ENCODE measurements at regions not wholly inside any gene's neighbourhood (a gene's known extent, or its start where the extent isn't known, plus 50 kb on each side); places are given as distances from the start of the nearest gene placed in this dataset.

DNA sequence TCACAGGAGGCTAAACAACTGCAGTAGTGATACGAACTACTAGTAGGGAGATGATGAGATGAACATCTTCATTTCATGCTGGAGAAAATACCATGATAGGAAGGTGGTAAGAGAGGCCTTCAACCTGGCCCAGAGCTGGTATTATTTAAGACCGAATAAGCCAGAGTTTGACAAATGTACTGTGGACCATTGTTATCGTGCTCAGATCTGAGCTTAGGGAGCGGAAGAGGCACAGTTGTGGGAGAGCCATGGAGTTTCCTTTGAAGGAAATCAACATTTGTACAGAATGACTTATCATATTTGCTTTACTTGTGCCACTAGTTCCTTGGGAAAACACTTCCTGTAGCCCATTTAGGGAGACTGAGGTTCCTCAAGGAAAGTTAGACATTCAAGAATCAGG lies 260.6 kb upstream of the TNP1 start:
- H3K4me3 ChIP-seq (ENCODE audit: low read depth in 1 of 2, low read length in 2 of 2): no peak overlapping the region
- H3K9me3 ChIP-seq (ENCODE audit: insufficient read depth, low read length, severe bottlenecking): no peaks in the 10 kb centered on the region
- no peaks in the 10 kb centered on the region for H4K20me1 ChIP-seq (ENCODE audit: insufficient read depth, low read length)
- no peaks in the 10 kb centered on the region for H3K4me1 ChIP-seq (ENCODE audit: insufficient read depth, low read length)
- H2AFZ ChIP-seq (ENCODE audit: low read depth, low read length): no peak overlapping the region
- no peak overlapping the region for H3K9ac ChIP-seq (ENCODE audit: low read depth, low read length)
- no peak for ATAC-seq (ENCODE audit: insufficient read depth, low read depth)
- no peaks in the 10 kb centered on the region for H3K36me3 ChIP-seq (ENCODE audit: insufficient read depth, low read length)
- H3K4me2 ChIP-seq (ENCODE audit: insufficient read depth, low read length): no peak overlapping the region
- H3K79me2 ChIP-seq (ENCODE audit: insufficient read depth, low read length): no peaks in the 10 kb centered on the region
- H3K27ac ChIP-seq (ENCODE audit: low read length): no peak overlapping the region
- no peak for DNase-seq
- TF ChIP-seq, protein P1, sequence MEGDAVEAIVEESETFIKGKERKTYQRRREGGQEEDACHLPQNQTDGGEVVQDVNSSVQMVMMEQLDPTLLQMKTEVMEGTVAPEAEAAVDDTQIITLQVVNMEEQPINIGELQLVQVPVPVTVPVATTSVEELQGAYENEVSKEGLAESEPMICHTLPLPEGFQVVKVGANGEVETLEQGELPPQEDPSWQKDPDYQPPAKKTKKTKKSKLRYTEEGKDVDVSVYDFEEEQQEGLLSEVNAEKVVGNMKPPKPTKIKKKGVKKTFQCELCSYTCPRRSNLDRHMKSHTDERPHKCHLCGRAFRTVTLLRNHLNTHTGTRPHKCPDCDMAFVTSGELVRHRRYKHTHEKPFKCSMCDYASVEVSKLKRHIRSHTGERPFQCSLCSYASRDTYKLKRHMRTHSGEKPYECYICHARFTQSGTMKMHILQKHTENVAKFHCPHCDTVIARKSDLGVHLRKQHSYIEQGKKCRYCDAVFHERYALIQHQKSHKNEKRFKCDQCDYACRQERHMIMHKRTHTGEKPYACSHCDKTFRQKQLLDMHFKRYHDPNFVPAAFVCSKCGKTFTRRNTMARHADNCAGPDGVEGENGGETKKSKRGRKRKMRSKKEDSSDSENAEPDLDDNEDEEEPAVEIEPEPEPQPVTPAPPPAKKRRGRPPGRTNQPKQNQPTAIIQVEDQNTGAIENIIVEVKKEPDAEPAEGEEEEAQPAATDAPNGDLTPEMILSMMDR (IDR thresholded peaks at IDR 0.05; ENCODE audit: borderline replicate concordance, extremely low read depth, low read length, poor library complexity, severe bottlenecking): no peak
- no peak for TF ChIP-seq EZH2 (IDR thresholded peaks at IDR 0.05; ENCODE audit: borderline replicate concordance, low read depth, low read length, severe bottlenecking)
- peaks cover 8% of the 10 kb centered on the region for H3K27me3 ChIP-seq (ENCODE audit: insufficient read depth, low read length, poor library complexity)

DNA sequence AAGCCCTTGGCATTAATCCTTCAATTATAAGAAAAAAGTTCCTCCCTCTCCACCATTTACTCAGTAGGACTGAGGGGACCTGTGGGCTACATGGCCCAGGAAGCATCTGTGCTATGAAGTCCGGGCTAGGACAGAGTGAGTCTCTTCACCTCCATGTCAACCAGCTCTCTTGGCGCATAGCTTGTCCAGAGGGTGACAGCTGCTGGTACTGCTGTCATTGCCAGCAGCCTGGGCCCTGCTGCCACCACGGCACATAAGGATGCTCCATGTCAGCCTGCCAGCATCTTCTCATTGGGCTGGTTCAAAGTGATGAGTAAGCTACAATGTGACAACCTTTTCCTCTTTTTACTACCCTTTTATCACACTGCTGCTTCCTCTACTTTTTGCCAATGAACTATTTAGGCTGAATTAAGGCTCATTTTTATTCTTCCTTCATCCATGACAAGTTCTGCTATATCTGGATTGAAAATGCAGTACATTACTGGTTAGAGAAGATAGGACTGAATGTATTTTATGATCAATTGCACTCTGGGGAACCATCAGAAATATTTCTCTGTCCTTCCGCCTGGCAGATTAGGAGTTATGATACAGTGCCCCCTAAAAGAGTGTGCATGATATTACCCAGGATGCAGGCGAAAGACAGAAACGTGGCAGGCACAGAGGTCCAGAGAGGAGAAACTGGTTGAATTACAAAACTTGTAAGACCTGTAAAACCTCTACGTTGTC lies 258.9 kb upstream of the TNP1 start:
- Histone ChIP-seq H3K36me3 (ENCODE audit: insufficient read depth, low read length) (no peaks in the 10 kb centered on the region), H3K27ac (ENCODE audit: low read length) (no peak overlapping the region), H3K27me3 (ENCODE audit: insufficient read depth, low read length, poor library complexity) (no peaks in the 10 kb centered on the region), H3K79me2 (ENCODE audit: insufficient read depth, low read length) (no peaks in the 10 kb centered on the region), H3K9me3 (ENCODE audit: insufficient read depth, low read length, severe bottlenecking) (no peaks in the 10 kb centered on the region), H3K4me3 (ENCODE audit: low read depth in 1 of 2, low read length in 2 of 2) (no peak overlapping the region), H2AFZ (ENCODE audit: low read depth, low read length) (no peak overlapping the region), H3K9ac (ENCODE audit: low read depth, low read length) (no peak overlapping the region), H4K20me1 (ENCODE audit: insufficient read depth, low read length) (no peaks in the 10 kb centered on the region), H3K4me2 (ENCODE audit: insufficient read depth, low read length) (no peak overlapping the region), H3K4me1 (ENCODE audit: insufficient read depth, low read length) (no peaks in the 10 kb centered on the region)
- ATAC-seq (ENCODE audit: insufficient read depth, low read depth): no peak
- DNase-seq: no peak
- TF ChIP-seq EZH2 (IDR thresholded peaks at IDR 0.05; ENCODE audit: borderline replicate concordance, low read depth, low read length, severe bottlenecking): no peak
- TF ChIP-seq, protein P1 (IDR thresholded peaks at IDR 0.05; ENCODE audit: borderline replicate concordance, extremely low read depth, low read length, poor library complexity, severe bottlenecking): no peak

DNA sequence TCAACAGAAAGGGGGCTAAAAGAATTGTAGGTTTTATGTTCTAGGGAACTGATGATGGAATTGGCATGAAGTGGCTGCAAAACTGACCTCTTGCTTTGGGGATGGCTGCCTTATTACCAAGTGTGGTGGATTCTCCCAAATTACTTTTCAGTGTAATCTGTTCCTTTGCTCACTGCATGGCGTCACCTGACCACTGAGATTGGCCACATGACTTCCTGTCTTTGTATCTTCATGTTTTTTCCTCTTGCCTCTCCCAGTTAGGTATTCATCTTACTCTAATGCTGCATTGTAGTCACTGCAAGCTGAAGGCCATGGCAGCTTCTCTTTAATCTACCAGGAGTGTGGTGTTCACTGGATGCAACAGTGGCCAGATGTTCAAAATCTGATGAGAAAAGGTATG lies 257.7 kb upstream of the TNP1 start:
- H3K4me1 ChIP-seq (ENCODE audit: insufficient read depth, low read length): no peaks in the 10 kb centered on the region
- H3K9me3 ChIP-seq (ENCODE audit: insufficient read depth, low read length, severe bottlenecking): no peaks in the 10 kb centered on the region
- no peaks in the 10 kb centered on the region for H4K20me1 ChIP-seq (ENCODE audit: insufficient read depth, low read length)
- H3K9ac ChIP-seq (ENCODE audit: low read depth, low read length): no peak overlapping the region
- no peak overlapping the region for H3K4me2 ChIP-seq (ENCODE audit: insufficient read depth, low read length)
- H3K36me3 ChIP-seq (ENCODE audit: insufficient read depth, low read length): no peaks in the 10 kb centered on the region
- no peak for TF ChIP-seq EZH2 (IDR thresholded peaks at IDR 0.05; ENCODE audit: borderline replicate concordance, low read depth, low read length, severe bottlenecking)
- TF ChIP-seq, protein P1 (IDR thresholded peaks at IDR 0.05; ENCODE audit: borderline replicate concordance, extremely low read depth, low read length, poor library complexity, severe bottlenecking): no peak
- DNase-seq (no peak), ATAC-seq (ENCODE audit: insufficient read depth, low read depth) (no peak)
- H3K27ac ChIP-seq (ENCODE audit: low read length): no peak overlapping the region
- H3K79me2 ChIP-seq (ENCODE audit: insufficient read depth, low read length): no peaks in the 10 kb centered on the region
- H2AFZ ChIP-seq (ENCODE audit: low read depth, low read length): no peak overlapping the region
- no peaks in the 10 kb centered on the region for H3K27me3 ChIP-seq (ENCODE audit: insufficient read depth, low read length, poor library complexity)
- no peak overlapping the region for H3K4me3 ChIP-seq (ENCODE audit: low read depth in 1 of 2, low read length in 2 of 2)
